Heart left ventricle (tissue), 13 donors: ENCODE measurements at regions not wholly inside any gene's neighbourhood (a gene's known extent, or its start where the extent isn't known, plus 50 kb on each side); places are given as distances from the start of the nearest gene placed in this dataset.

ENCODE experiments used
- POLR2A ChIP-seq, 2 donors: fragments of 450-650 bp; IDR thresholded peaks; one replicate each; pipeline ENCODE4 v1.6.1; 2017; ENCODE audit warnings: antibody characterized with exemption in 2 of 2, mild to moderate bottlenecking in 2 of 2, moderate library complexity in 2 of 2
- TF ChIP-seq, protein P1 (sequence below), 12 donors: fragments of 200-600 bp; sonication (generic) in 4 of 12; IDR thresholded peaks; one replicate each; pipeline versions ENCODE4 v1.5.0 to v1.8.0; 2018 to 2022; ENCODE audit warnings: antibody characterized with exemption in 12 of 12, mild to moderate bottlenecking in 5 of 12
- donor health status: ischemic (EF 13 %, LVEDD 7.1; RV severe dilation, severe dysfunction).
- donor health status: DM: no; HTN: yes; CAD: no.
- donor health status: DM: no; HTN: no; CAD: no.
- donor health status: ischemic (EF 25% LVEDD 6.9; RV normal size, moderate dysfunction).
- donor health status: ischemic (EF 25% LVEDD 5.7; RV mildly dilated, moderate dysfunction).
- donor health status: ischemic (EF 35%, LVEDD 5.7; RV mildly dilated, moderate dysfunction).
- donor health status: nonischemic (EF 11% LVEDD 7.7; RV severe dilation, severe dysfunction).
- donor health status: DM: yes; HTN: yes; CAD: no.
- donor health status: PGD.
- donor health status: ischemic (EF 29% LVEDD 5.4; RV normal size, mild dysfunction).
- donor health status: nonischemic (EF 23%, LVEDD 6.1; RV moderate dilation, normal function).

DNA sequence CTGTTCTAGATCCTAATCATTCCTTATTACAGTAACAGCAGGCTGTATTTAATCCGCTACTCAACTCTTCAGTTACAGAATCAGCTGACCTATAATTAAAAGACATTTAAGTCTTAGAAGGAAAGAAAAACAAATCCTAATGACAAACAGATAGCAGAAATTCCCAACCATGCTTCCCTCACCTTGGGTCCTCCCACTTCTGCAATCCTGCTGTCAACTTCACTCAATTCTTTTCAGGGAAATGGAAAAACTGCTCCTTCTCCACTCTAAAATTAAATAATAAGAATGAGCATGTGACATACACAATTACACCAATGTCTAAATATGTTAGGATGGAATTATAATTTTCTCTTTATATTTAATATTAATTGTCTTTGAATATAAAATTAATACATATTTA lies 182.6 kb upstream of the LYPLAL1 start:
- TF ChIP-seq, protein P1, sequence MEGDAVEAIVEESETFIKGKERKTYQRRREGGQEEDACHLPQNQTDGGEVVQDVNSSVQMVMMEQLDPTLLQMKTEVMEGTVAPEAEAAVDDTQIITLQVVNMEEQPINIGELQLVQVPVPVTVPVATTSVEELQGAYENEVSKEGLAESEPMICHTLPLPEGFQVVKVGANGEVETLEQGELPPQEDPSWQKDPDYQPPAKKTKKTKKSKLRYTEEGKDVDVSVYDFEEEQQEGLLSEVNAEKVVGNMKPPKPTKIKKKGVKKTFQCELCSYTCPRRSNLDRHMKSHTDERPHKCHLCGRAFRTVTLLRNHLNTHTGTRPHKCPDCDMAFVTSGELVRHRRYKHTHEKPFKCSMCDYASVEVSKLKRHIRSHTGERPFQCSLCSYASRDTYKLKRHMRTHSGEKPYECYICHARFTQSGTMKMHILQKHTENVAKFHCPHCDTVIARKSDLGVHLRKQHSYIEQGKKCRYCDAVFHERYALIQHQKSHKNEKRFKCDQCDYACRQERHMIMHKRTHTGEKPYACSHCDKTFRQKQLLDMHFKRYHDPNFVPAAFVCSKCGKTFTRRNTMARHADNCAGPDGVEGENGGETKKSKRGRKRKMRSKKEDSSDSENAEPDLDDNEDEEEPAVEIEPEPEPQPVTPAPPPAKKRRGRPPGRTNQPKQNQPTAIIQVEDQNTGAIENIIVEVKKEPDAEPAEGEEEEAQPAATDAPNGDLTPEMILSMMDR (IDR thresholded peaks at IDR 0.05): no peak
- TF ChIP-seq POLR2A (IDR thresholded peaks at IDR 0.05): no peak
